ENCODE measurements at regions not wholly inside any gene's neighbourhood (a gene's known extent, or its start where the extent isn't known, plus 50 kb on each side); places are given as distances from the start of the nearest gene placed in this dataset.
"Not testable (repeated sequence)": the region's sequence is repeated elsewhere in the genome, so short reads cannot be mapped to it uniquely, and the experiment has no call there.

DNA sequence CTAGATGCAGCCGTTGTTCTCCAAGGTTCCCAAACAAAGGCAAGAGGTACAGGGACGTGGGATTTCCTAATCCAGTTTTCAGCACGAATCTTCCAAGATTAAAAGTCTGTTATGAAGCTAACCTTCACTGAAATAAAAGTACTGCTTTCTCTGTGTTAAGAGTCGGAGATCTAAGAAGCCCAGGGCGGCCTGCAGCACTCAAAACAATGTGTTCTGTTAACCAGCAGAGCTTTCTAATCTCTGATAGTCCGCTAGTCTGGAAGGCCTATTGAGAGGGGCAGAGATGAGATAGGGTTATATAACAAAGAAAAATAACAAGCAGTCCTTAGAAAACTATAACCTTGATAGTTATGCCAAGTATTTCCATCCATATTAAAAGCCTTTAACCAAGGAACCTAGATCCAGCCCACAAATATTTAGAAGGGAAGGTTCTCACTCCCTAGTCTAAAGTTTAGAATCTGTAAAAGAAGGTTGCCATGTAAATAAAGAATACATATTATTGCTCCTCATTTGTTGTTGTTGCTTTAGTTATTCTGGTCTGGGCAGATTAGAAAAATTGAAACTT, 106.3 kb upstream of the SVIL start:
- no peak for DNase-seq

DNA sequence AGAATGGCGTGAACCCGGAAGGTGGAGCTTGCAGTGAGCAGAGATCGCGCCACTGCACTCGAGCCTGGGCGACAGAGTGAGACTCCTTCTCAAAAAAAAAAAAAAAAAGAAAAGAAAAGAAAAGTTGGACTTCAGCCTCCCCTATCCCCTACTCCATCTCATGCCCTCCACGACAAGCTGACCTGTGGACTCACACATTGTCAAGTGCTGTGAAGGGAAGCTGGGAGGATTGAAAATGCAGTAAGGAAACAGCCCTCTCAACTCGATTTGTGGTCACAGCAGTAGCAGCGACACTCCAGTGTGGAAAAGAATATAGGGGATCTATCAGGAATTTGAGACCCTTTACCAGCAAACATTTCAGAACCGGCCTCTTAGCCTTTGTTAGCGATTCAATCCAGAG, 103.6 kb upstream of the SVIL start:
- no peak for DNase-seq

DNA sequence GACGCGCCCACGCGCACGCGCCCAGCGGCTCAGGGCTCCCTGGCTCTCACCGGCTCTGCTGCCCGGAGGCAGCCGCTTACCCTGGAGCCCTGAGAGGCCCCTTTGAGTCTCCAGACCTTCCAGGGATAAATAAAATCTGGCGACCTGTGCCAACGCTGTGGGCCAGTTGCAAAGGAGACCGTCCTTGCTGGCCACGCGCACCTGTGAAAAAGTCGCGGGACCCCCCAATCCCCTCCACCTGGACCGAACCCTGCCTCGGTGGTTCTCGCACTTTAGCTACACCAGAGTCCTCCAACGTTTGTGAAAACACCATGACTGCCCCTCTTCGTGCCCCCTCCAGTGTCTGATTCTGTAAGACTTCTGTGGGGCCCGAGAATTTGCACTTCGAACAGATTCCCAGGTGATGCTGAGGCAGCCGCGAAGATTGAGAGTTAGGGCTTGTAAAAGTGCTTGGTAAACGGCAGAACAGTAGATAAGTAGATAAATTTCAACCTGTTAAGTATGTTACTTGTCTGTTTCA, 102.4 kb upstream of the SVIL start:
- no peak for DNase-seq

DNA sequence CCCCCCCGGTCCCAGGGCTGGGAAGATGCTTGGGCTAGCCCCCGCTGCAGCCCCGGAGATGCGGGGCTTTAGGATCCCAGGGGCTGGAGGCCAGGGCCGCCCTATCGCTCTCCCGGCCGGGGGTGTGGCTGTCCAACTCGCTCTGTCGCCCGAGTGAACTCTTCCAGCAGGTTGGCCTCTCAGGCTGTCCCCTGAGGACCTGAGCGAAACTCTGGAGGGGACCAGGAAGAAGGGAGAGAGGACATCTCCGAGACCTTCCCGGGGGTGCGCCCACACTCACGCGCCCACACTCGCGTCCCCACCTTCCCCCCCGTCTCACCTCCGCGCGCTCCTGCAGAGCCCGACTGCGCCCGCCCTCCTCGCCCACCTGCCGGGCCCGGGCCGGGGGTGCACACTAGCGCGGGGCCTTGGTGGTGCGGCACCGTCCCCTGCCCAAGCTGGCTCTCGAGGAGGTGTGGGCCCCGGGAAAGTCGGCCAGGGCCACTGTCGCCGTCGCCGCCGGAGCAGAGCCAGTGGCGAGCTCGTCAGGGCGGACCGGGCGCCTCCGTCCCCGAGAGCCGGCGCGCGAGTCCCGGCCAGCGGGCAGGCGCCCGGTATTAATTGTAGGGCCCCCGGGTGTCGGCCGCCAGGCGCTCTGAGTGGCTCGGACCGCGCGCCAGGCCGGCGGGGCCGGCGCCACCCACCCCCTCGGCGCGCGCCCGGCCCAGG, 101.7 kb upstream of the SVIL start:
- DNase-seq: peak; percentile 28

DNA sequence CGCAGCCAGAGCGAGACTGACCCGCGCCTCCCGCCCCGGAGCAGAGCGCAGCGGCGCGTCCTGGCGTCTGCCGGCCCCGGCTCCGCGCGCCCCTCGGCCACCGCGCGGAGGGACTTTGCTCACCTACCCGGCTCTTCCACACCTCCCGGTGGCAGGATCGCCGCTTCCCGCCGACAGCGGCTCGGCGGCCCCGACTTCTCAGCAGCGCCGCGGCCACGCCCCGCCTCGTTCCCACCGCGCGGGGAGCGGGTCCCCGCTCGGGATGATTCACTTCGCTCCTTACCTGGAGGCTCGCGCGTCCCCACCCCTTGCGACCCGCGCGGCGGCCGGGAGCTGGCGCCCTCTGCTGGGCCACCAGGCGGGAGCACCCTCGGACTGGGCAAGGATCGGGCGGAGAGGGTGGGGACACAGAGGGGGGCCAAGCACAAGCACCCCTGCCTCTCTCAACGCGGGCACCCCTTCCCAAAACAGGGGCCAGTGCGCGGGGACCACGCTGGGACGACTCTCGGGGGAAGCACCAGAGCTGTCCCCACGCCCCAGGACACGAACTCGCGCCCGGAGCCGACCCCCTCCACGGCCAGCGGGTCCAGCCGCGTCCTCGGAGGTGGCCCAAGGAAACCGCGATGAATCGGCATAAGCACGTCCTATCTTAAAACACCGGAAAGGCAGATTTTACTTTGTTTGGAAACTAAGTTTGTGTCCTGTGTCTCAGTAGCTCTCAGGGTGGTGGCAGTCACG, 101.0 kb upstream of the SVIL start:
- peak; percentile 90 for DNase-seq

DNA sequence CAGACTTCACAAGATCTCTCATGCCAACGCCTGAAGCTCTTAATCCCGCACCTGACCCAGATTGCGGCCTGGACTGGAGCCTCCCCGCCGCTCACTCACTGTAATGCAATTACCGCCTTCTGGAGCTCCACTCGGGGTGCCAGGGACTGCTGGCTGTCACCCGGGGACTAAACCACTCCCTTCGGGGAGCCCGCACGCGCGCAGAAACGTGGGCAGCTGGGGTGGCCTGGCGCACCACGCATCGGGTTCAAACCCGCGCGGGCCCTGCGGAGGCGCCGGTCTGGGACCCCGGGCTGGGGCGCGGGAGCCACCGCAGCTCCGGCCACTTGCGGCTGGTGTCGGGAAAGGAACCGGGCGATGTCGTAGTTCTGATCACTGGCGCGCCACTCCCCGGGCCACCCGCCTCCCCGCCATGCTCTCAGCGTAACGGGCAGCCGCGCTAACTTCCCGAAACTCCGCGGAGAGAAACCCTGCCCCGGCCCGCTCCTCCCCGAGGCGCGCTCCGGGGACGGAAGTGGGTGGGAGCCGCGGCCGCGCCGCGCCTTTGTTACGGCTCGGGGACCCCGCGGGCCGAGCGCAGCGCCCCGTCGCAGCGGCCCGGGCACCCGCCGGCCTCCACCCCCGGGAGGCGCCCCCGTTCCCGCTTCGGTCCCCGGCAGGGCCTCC, 100.3 kb upstream of the SVIL start:
- peak; percentile 63 for DNase-seq

DNA sequence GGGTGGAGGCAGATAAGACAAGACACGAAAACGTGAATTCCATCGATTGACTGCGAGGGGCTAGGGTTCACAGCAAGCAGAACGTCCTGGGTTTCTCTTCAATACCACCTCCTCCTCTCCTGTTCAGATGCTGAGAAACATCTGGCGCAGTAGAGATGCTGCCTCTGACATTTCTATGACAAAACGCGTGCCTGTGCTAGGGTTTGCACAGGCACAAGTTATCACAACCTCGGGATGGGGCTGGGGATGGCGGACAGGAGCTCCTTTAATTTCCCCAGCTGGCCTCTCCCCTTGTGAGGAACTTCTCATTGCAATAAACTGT, 99.8 kb upstream of the SVIL start:
- no peak for DNase-seq

DNA sequence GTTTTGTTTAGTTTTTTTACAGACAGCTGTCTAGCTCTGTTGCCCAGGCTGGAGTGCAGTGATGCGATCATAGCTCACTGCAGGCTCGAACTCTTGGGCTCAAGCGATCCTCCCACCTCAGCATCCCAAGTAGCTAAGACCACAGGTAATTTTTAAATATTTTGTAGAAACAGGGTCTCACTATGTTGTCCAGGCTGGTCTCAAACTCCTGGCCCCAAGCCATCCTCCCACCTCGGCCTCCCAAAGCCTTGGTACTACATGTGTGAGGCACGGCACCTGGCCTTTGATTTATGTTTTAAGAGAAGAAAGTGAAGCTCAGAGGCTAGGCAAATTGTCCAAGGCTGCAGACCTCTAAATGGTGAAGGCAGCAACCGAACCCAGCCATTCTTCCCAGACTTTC, 98.6 kb upstream of the SVIL start:
- DNase-seq: no peak

DNA sequence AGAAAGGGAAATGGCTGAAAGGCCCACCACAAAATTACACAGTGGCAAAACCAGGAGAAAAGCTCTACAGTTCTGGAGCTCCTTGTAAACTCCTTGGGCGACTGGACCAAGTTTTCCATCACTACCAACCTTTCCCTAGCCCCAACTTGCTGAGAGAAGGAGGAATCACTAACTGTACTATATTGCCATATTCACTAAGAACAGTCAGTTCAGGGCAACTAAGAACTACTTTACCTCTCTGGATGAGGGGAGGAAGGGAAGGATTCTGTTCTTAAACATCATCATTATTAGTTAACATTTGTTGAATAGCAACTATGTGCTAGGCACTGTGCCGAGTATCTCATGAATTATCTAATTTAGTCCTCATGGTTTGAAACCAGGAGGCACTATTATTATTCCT, 98.1 kb upstream of the SVIL start:
- DNase-seq: no peak

DNA sequence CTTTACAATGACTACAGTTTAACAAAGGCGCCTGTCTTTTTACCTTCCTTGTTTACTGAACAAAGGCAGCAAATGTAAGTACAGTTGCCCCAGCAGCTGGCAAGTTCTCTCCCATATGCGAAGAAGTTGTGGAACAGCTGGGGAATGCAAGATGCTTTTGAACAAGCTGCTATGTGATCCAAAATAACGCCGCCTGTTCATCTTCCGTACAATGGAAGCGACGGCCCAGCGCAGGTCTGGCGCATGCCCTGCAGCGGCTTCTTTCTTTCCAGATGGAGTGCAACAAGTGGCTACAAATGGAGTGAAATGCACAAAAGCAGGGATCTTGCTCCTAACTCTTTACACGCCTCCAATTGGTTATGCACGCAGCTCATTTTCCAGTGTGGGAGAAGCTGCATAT, 97.0 kb upstream of the SVIL start:
- no peak for DNase-seq

DNA sequence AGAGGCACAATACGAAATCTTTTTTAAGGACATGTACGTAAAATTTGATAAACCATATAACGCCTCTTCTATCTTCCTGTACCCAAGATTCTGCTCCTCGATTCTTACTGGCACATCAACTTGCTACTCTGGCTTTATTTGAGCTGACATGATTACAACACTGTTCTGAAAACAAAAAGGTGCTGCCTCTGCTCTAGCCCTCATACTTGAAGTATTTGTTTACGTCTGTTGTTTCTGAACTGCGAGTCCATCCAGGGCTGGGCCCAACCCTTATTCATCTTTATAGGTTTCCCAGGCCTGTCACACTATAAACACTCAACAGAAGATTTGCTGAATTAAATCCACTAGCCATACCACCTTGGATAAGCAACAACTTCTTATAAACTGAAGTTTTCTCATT, 96.2 kb upstream of the SVIL start:
- DNase-seq: no peak

DNA sequence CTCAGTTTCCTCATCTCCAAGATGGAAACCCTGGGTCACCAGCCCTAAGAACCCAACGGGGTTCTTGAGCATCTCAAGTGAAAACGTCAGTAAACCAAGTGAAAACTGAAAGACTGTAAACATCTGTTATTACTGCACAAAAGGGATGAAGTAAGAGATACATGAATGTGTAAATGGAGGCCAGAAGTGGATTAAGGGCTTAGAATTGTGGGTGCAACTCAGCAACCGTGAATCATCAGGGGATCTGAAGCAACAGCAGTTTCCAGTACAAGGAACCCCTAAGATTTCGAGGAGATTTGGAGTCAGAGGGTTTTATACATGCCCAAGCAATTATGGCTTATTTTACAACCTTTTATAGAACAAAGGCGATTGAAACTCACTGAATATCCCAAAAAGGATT, 95.7 kb upstream of the SVIL start:
- DNase-seq: no peak

DNA sequence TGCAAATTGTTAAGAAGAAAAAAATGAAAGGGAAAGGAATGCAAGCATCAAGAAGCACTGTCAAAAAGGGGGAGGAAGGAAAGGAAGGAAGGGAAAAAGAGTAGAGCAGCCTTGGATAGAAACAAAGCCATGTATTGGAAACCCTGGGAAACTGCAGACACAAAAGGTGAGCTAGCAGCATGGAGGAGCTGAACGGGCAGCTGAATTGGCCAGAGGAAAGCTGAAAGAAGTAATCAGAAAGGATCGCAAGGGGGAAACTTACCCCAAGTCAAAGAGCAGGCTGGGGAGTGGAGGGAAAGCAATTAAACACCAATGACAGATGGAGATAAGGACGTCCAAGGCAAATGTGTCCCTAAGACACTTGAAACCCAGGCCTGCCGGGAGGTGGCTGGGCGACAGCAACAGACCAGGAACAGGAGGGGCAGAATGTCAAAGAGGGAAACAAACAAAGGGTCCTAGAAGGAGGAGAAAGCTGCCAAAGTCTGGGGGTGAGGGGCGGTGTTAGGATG, 93.8 kb upstream of the SVIL start:
- no peak for DNase-seq

DNA sequence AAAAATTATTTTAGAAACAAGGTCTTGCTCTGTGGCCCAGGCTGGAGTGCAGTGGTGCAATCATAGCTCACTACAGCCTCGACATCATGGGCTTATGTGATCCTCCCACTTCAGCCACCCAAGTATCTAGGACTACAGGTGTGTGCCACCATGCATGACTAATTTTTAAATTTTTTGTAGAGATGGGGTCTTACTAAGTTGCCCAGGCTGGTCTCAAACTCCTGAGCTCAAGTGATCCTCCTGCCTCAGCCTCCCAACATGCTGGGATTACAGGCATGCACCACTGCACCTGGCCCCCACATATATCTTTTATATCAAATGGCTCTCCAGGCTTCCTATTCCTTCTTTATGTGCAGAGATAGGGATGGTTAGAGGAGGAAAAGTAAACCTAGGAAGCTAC, 91.2 kb upstream of the SVIL start:
- DNase-seq: not testable (repeated sequence)

DNA sequence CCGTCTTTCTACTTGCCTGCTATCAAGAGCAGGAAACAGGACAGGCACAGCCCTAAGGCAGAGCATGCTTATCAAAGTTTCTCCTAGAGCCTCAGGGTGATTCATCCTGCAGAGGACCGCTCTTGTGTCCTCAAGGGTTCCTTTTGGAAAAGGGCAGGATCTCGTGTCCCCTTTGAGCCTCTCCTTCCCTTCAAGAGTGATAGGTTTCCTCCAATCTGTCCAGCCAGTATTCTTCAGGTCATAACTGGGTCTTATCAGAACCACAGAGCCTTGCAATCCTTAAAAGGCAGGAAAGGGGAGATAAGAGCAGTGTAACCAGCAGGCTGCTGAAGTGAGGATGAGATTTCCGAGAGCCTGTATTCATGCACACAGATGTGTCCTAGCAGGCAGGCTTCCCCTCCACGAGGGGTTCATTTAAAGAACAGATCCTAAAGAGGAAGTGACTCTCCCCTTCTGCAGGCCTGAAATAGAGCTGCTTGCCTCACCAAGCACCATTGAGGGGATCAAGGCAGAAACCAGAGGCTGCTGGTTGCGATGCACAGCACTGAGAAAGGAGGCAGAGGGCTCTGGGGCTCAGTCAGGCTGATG, 90.5 kb upstream of the SVIL start:
- no peak for DNase-seq

DNA sequence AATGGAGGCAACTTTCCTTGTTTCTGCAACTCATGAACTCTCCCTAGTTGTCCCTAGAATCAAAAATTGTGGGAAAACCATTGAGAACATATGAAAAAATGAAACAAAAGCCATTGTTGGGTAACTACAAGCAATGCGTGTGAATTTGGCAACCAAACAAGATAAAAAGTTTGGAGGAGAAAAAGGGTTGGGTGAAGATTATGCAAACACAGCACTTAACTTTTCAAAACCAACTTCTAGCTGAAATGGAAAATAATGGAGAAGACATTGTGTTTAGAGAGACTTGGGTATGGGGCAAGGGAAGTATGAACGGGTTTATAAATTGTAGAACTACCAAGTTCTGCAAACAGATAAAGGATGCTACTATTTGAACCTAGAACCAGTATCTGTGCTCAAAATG, 89.0 kb upstream of the SVIL start:
- no peak for DNase-seq

DNA sequence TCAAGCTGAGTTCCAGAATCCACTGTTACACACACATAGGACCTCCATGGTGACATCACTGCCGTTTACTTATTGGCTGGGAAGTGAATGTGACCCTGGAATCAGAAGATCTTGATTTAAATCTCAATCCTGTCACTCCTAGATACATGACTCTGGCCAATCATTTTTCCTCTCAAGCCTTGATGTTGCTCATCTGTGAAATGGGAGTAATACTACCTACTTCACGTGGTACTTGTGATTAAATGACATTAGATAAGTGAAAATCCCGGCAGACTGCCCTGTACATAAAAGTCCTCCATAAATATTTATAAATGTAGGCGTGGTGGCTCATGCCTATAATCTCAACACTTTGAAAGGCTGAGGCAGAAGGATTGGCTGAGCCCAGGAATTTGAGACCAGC, 88.0 kb upstream of the SVIL start:
- no peak for DNase-seq

DNA sequence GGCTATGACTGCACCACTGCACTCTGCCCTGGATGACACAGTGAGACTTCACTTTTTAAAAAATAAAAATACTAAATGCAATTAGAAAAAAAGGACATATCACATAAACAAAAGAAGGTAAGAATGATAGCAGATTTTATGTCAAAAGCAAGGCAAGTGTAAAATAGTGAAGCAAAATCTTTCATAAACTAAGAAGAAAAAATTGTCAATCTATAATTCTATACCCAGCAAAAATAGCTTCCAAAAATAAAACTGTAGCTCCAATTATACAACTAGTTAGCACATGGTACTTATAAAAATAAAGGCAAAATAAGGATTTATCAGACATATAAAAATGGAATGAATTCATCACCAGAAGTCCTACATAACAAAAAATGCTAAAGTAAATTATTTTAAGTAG, 85.4 kb upstream of the SVIL start:
- DNase-seq: no peak

DNA sequence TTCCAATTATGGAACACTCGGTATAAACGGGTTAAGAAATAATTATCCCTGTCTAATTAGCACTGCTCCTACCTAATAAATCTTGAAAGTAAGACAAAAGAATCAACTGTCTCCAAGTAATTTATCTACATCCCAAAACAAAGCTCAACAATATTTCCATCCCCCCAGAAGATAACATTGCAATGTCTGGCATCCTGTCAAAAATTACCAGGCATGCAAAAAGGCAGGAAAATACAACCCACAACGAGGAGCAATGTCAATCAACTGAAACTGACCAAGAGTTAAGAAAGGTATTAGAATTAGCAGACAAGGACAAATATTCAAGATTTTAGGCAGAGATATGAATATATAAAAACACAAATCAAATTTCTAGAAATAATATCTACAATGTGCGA, 84.5 kb upstream of the SVIL start:
- no peak for DNase-seq

DNA sequence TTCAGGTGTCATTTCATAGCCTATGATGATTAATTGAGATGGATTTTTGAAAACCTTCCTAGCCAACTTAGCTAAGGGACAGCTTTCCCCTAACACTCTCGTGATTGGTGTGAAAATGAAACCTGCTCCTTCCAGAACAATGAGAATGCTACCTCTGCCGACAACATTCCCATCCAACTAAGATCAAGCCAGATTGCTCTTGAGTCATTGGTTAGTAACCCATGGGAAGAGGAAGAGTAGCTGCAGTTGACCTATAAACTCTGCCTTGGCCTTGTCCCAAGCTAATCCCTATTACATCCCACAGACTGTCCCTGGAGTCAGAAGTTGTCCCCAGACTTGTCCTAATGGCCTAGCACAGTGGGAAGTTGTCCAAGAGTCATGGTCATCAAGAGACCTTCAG, 80.5 kb upstream of the SVIL start:
- DNase-seq: no peak

DNA sequence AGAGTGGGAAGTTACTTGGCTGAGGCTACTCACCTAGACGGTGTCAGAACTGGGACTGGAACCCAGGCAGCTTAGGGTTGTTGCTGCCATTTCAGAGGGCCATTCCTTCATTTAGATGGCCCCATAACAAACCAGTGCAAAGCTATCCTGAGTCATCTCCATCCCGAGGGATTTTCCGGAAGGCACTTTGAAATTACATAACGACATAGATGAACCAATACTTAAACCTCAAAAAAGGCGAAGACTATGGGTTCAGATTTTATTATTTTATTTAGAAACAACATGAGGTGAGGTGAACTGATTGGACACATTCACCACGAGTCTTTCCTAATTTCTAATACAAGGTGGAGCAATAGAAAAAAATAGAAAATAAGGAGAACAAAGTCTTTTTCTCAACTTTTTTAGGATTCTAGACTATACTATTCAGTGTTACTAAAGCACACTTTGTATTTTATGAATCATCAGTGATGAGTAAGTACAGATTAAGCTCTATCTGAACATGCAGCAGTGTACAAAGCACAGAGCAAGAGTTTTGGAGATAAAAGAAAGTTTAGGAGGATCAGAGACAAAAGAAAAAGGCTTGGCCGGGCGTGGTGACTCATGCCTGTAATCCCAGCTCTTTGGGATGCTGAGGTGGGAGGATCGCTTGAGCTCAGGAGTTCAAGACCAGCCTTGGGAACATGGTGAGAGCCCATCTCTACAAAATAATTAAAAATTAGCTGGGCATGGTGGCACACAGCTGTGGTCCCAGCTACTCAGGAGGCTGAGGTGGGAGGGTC, 79.5 kb upstream of the SVIL start:
- DNase-seq: no peak

DNA sequence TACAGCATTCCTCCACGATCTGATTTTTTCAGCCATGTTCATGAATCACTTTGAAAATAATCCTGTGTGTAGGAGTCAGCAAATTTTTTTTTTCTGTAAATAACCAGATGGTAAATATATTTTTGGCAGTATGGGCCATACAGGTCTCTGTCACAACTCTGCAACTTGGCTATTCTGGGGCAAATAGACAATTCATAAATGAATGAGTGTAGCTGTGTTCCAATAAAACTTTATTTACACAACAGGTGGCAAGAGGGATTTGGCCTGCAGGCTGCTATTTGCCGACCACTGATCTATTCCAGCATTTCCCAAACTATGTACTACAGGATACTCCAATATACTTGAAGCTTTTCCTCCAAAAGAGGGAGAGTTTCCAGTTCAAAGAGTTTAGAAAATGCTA, 78.7 kb upstream of the SVIL start:
- no peak for DNase-seq

DNA sequence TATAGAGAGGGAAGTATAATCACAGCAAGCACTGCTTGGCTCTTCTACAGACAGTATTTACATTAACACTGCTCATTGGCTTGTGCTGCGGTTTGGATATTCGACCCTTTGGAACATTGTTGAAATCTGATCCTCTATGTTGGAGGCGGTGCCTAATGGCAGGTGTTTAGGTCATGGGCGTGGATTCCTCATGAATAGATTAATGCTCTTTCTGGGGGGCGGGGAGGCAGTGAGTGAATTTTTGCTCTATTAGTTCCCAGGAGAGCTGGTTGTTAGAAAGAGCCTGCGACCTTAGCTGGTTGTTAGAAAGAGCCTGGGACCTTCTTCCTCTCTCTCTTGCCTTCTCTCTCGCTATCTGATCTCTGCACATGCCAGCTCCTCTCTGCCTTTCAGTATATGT, 77.3 kb upstream of the SVIL start:
- DNase-seq: no peak

Data from activated CD8-positive, alpha-beta memory T cell treated with anti-CD3 and anti-CD28 coated beads, Interleukin-2, amount 50 U/mL, for 4 hours (primary cell).